WTC11 (cell line): ENCODE measurements at regions not wholly inside any gene's neighbourhood (a gene's known extent, or its start where the extent isn't known, plus 50 kb on each side); places are given as distances from the start of the nearest gene placed in this dataset.

ENCODE experiments used
- ATAC-seq: fragments of 200-7000 bp; cut with Tn5 transposase; 2 replicates; pipeline ENCODE4 v1.10.0; 2021; ENCODE audit warnings: mild to moderate bottlenecking, moderate library complexity
- CTCF ChIA-PET: fragments of 300-600 bp; sonication (Branson Sonifier 250); formaldehyde crosslinking; loops from one replicate; lab custom pipeline; 2021; ENCODE audit warnings: antibody characterized with exemption; lab: Charles Lee
- POLR2A ChIA-PET: fragments of 350-600 bp; sonication (Branson Sonifier 250); formaldehyde crosslinking; loops from one replicate; lab custom pipeline; 2021; ENCODE audit warnings: antibody characterized with exemption; lab: Charles Lee
- DNase-seq: peaks from one replicate; pipeline ENCODE4 v3.0.0; 2021; ENCODE audit warnings: low spot score
- H3K27ac Mint-ChIP-seq: 2 replicates; pipeline ENCODE4 v1.8.0; 2021; ENCODE audit warnings: mixed read lengths
- H3K27me3 Mint-ChIP-seq: 2 replicates; pipeline ENCODE4 v1.8.0; 2021; ENCODE audit warnings: low read depth, mild to moderate bottlenecking, moderate library complexity, mixed read lengths
- H3K36me3 Mint-ChIP-seq: 2 replicates; pipeline ENCODE4 v1.8.0; 2021; ENCODE audit warnings: mixed read lengths
- H3K4me1 Mint-ChIP-seq: 2 replicates; pipeline ENCODE4 v1.8.0; 2022; ENCODE audit warnings: mixed read lengths
- H3K4me3 Mint-ChIP-seq: 2 replicates; pipeline ENCODE4 v1.8.0; 2021; ENCODE audit warnings: mild to moderate bottlenecking, moderate library complexity, mixed read lengths
- H3K9me3 Mint-ChIP-seq: 2 replicates; pipeline ENCODE4 v1.8.0; 2021; ENCODE audit warnings: mixed read lengths
- AR ChIP-seq: fragments of 250-450 bp; sonication (Bioruptor Pico); IDR thresholded peaks from 2 replicates; pipeline ENCODE4 v1.9.0; 2021; ENCODE audit warnings: mild to moderate bottlenecking
- ATF3 ChIP-seq: sonication (generic); formaldehyde crosslinking; conservative IDR thresholded peaks from 2 replicates; pipeline ENCODE4 v1.8.1; 2022; ENCODE audit warnings: mild to moderate bottlenecking, missing genetic modification reagents
- CTCF ChIP-seq: fragments of 200-600 bp; IDR thresholded peaks from 2 replicates; pipeline ENCODE4 v1.8.0; 2022; ENCODE audit warnings: antibody characterized with exemption
- ETV6 ChIP-seq: sonication (generic); formaldehyde crosslinking; IDR thresholded peaks from 2 replicates; pipeline ENCODE4 v1.8.1; 2022; ENCODE audit warnings: mild to moderate bottlenecking, missing genetic modification reagents
- GABPB1 ChIP-seq: sonication (generic); formaldehyde crosslinking; IDR thresholded peaks from 2 replicates; pipeline ENCODE4 v1.8.1; 2023; ENCODE audit warnings: mild to moderate bottlenecking, missing genetic modification reagents
- GRHL2 ChIP-seq: fragments of 250-450 bp; sonication (Bioruptor Pico); IDR thresholded peaks from 2 replicates; pipeline ENCODE4 v1.8.0; 2022; ENCODE audit warnings: mild to moderate bottlenecking, moderate library complexity; ENCODE audit not compliant: insufficient replicate concordance, severe bottlenecking
- IRF1 ChIP-seq: sonication (generic); formaldehyde crosslinking; IDR thresholded peaks from 2 replicates; pipeline ENCODE4 v1.8.0; 2023; ENCODE audit warnings: missing genetic modification reagents
- JUN ChIP-seq: sonication (generic); formaldehyde crosslinking; IDR thresholded peaks from 2 replicates; pipeline ENCODE4 v1.8.0; 2023; ENCODE audit warnings: mild to moderate bottlenecking, missing genetic modification reagents
- KAT7 ChIP-seq: sonication (generic); formaldehyde crosslinking; IDR thresholded peaks from 2 replicates; pipeline ENCODE4 v1.8.1; 2023; ENCODE audit warnings: missing genetic modification reagents, mild to moderate bottlenecking, borderline replicate concordance
- MLX ChIP-seq: sonication (generic); formaldehyde crosslinking; IDR thresholded peaks from 2 replicates; pipeline ENCODE4 v1.8.1; 2023; ENCODE audit warnings: mild to moderate bottlenecking, missing genetic modification reagents, moderate library complexity
- NFATC4 ChIP-seq: fragments of 250-450 bp; sonication (Bioruptor Pico); IDR thresholded peaks from 2 replicates; pipeline ENCODE4 v1.9.0; 2021; ENCODE audit warnings: mild to moderate bottlenecking
- PREB ChIP-seq: sonication (generic); formaldehyde crosslinking; IDR thresholded peaks from 2 replicates; pipeline ENCODE4 v1.8.1; 2022; ENCODE audit warnings: mild to moderate bottlenecking, missing genetic modification reagents, moderate library complexity, borderline replicate concordance
- RORB ChIP-seq: fragments of 250-450 bp; sonication (Bioruptor Pico); IDR thresholded peaks from 2 replicates; pipeline ENCODE4 v1.9.0; 2021; ENCODE audit warnings: mild to moderate bottlenecking
- SMAD3 ChIP-seq: sonication (generic); formaldehyde crosslinking; IDR thresholded peaks from 2 replicates; pipeline ENCODE4 v1.8.0; 2022; ENCODE audit warnings: missing genetic modification reagents, mild to moderate bottlenecking, borderline replicate concordance
- SMAD4 ChIP-seq: sonication (generic); formaldehyde crosslinking; IDR thresholded peaks from 2 replicates; pipeline ENCODE4 v1.8.0; 2022; ENCODE audit warnings: mild to moderate bottlenecking, missing genetic modification reagents
- USF1 ChIP-seq: sonication (generic); formaldehyde crosslinking; IDR thresholded peaks from 2 replicates; pipeline ENCODE4 v1.8.0; 2022; ENCODE audit warnings: mild to moderate bottlenecking, missing genetic modification reagents
- USF2 ChIP-seq: sonication (generic); formaldehyde crosslinking; IDR thresholded peaks from 2 replicates; pipeline ENCODE4 v1.8.1; 2023; ENCODE audit warnings: mild to moderate bottlenecking, missing genetic modification reagents, moderate library complexity
- ZBTB21 ChIP-seq: sonication (generic); formaldehyde crosslinking; IDR thresholded peaks from 2 replicates; pipeline ENCODE4 v1.8.1; 2023; ENCODE audit warnings: mild to moderate bottlenecking, missing genetic modification reagents, borderline replicate concordance
- ZBTB43 ChIP-seq: sonication (generic); formaldehyde crosslinking; IDR thresholded peaks from 2 replicates; pipeline ENCODE4 v1.8.1; 2023; ENCODE audit warnings: mild to moderate bottlenecking, missing genetic modification reagents
- ZMAT4 ChIP-seq: fragments of 250-450 bp; sonication (Bioruptor Pico); IDR thresholded peaks from 2 replicates; pipeline ENCODE4 v1.9.0; 2021; ENCODE audit warnings: mild to moderate bottlenecking
- ZNF232 ChIP-seq: sonication (generic); formaldehyde crosslinking; IDR thresholded peaks from 2 replicates; pipeline ENCODE4 v1.8.0; 2022; ENCODE audit warnings: mild to moderate bottlenecking, missing genetic modification reagents
- ZNF281 ChIP-seq: sonication (generic); formaldehyde crosslinking; IDR thresholded peaks from 2 replicates; pipeline ENCODE4 v1.8.0; 2023; ENCODE audit warnings: mild to moderate bottlenecking, missing genetic modification reagents

GRCh38 chr14:54125109-54125508 lies 168.5 kb upstream of the BMP4 start:
- POLR2A ChIA-PET = no interaction called here
- Mint-ChIP-seq H3K9me3 (peaks cover 9% of the 10 kb centered on the region), H3K4me3 (no peak overlapping the region), H3K36me3 (no peaks in the 10 kb centered on the region), H3K27me3 (no peaks in the 10 kb centered on the region; the same call in 1 of the 2 replicates), H3K4me1 (no peaks in the 10 kb centered on the region), H3K27ac (no peak overlapping the region)
- CTCF ChIA-PET = no interaction called here
- DNase-seq (no peak), ATAC-seq (no peak)
- TF ChIP-seq JUN (CRISPR knock-in tag) = no peak
- TF ChIP-seq USF1 (CRISPR knock-in tag) = no peak
- no peak for TF ChIP-seq SMAD4
- no peak for TF ChIP-seq GABPB1 (CRISPR knock-in tag)
- TF ChIP-seq NFATC4 (CRISPR knock-in tag) = no peak
- no peak for TF ChIP-seq RORB (CRISPR knock-in tag)
- TF ChIP-seq ZBTB43 = no peak
- TF ChIP-seq ETV6 (CRISPR knock-in tag) = no peak
- TF ChIP-seq AR (CRISPR knock-in tag) = no peak
- TF ChIP-seq MLX (CRISPR knock-in tag) = no peak

- Mint-ChIP-seq H3K36me3 (no peaks in the 10 kb centered on the region), H3K9me3 (peaks cover 9% of the 10 kb centered on the region), H3K4me3 (no peak overlapping the region), H3K27me3 (no peaks in the 10 kb centered on the region), H3K27ac (no peak overlapping the region), H3K4me1 (no peaks in the 10 kb centered on the region)
- ChIA-PET CTCF (interaction anchor here (0.6 kb wide), 1 partner anchor 202 kb away, joined by 3 read pairs; no protein-coding TSS in a partner anchor), POLR2A (no interaction called here)
- TF ChIP-seq ZBTB21 (no peak), SMAD3 (CRISPR knock-in tag) (no peak), GRHL2 (CRISPR knock-in tag) (no peak), CTCF (no peak), ATF3 (CRISPR knock-in tag) (no peak), PREB (CRISPR knock-in tag) (no peak), IRF1 (CRISPR knock-in tag) (no peak), ZMAT4 (CRISPR knock-in tag) (no peak), KAT7 (CRISPR knock-in tag) (no peak), USF2 (no peak), ZNF281 (CRISPR knock-in tag) (no peak), ETV6 (CRISPR knock-in tag) (no peak), ZNF232 (CRISPR knock-in tag) (no peak)
- ATAC-seq (no peak), DNase-seq (no peak)
Observed at GRCh38 chr14:54126947-54127346, 170.3 kb upstream of the BMP4 start.
